ENCODE measurements at regions not wholly inside any gene's neighbourhood (a gene's known extent, or its start where the extent isn't known, plus 50 kb on each side); places are given as distances from the start of the nearest gene placed in this dataset.

- no peak for DNase-seq (ENCODE audit: low spot score)
- POLR2A ChIA-PET (ENCODE audit: low non-redundant PET) = no interaction called here
Measured at GRCh38 chr2:129763190-129763846, 216.1 kb upstream of the RAB6C start.

GRCh38 chr2:129763966-129764365 lies 215.5 kb upstream of the RAB6C start:
- H3K4me1 ChIP-seq (ENCODE audit: insufficient read depth, low read length, poor library complexity, severe bottlenecking) = no peaks in the 10 kb centered on the region
- no peak overlapping the region for H3K27ac ChIP-seq (ENCODE audit: low read depth, low read length, poor library complexity, severe bottlenecking)
- no peaks in the 10 kb centered on the region for H3K27me3 ChIP-seq (replicated peaks; ENCODE audit: insufficient read depth, low read depth, low read length, poor library complexity)
- H3K9me3 ChIP-seq (ENCODE audit: low read depth, low read length, poor library complexity, severe bottlenecking) = no peaks in the 10 kb centered on the region
- DNase-seq (ENCODE audit: low spot score) = no peak
- TF ChIP-seq EZH2 (IDR thresholded peaks at IDR 0.05; ENCODE audit: borderline replicate concordance, low read depth, low read length, poor library complexity, severe bottlenecking) = no peak
- TF ChIP-seq CTCF (conservative IDR thresholded peaks at IDR 0.05; ENCODE audit: low read depth, low read length) = no peak
- ChIA-PET CTCF (no interaction called here), POLR2A (ENCODE audit: low non-redundant PET) (no interaction called here)
- no peak overlapping the region for H3K4me3 ChIP-seq (ENCODE audit: low read depth, low read length, poor library complexity, severe bottlenecking)
- intact Hi-C loops (cut with micrococcal nuclease; ENCODE audit: unreplicated experiment) = no loop called here
- no TSS peak for BruUV-seq (replicated peaks)
- no peaks in the 10 kb centered on the region for H3K36me3 ChIP-seq (ENCODE audit: insufficient read depth, low read length, poor library complexity, severe bottlenecking)

More at GRCh38 chr2:129763190-129763846, 216.1 kb upstream of the RAB6C start:
- H3K27me3 ChIP-seq (replicated peaks; ENCODE audit: insufficient read depth, low read depth, low read length, poor library complexity) = no peaks in the 10 kb centered on the region
- intact Hi-C loops (cut with micrococcal nuclease; ENCODE audit: unreplicated experiment) = no loop called here
- no peaks in the 10 kb centered on the region for H3K36me3 ChIP-seq (ENCODE audit: insufficient read depth, low read length, poor library complexity, severe bottlenecking)
- CTCF ChIA-PET = no interaction called here
- no peaks in the 10 kb centered on the region for H3K4me1 ChIP-seq (ENCODE audit: insufficient read depth, low read length, poor library complexity, severe bottlenecking)
- no peak for TF ChIP-seq EZH2 (IDR thresholded peaks at IDR 0.05; ENCODE audit: borderline replicate concordance, low read depth, low read length, poor library complexity, severe bottlenecking)
- H3K27ac ChIP-seq (ENCODE audit: low read depth, low read length, poor library complexity, severe bottlenecking) = no peak overlapping the region
- no peak overlapping the region for H3K4me3 ChIP-seq (ENCODE audit: low read depth, low read length, poor library complexity, severe bottlenecking)
- no TSS peak for BruUV-seq (replicated peaks)
- H3K9me3 ChIP-seq (ENCODE audit: low read depth, low read length, poor library complexity, severe bottlenecking) = no peaks in the 10 kb centered on the region

- Histone ChIP-seq H3K4me1 (ENCODE audit: insufficient read depth, low read length, poor library complexity, severe bottlenecking) (no peaks in the 10 kb centered on the region), H3K27ac (ENCODE audit: low read depth, low read length, poor library complexity, severe bottlenecking) (no peak overlapping the region), H3K36me3 (ENCODE audit: insufficient read depth, low read length, poor library complexity, severe bottlenecking) (no peaks in the 10 kb centered on the region), H3K9me3 (ENCODE audit: low read depth, low read length, poor library complexity, severe bottlenecking) (no peaks in the 10 kb centered on the region), H3K4me3 (ENCODE audit: low read depth, low read length, poor library complexity, severe bottlenecking) (no peak overlapping the region), H3K27me3 (replicated peaks; ENCODE audit: insufficient read depth, low read depth, low read length, poor library complexity) (no peaks in the 10 kb centered on the region)
- ChIA-PET POLR2A (ENCODE audit: low non-redundant PET) (no interaction called here), CTCF (no interaction called here)
- TF ChIP-seq EZH2 (IDR thresholded peaks at IDR 0.05; ENCODE audit: borderline replicate concordance, low read depth, low read length, poor library complexity, severe bottlenecking) = no peak
- TF ChIP-seq CTCF (conservative IDR thresholded peaks at IDR 0.05; ENCODE audit: low read depth, low read length) = no peak
- intact Hi-C loops (cut with micrococcal nuclease; ENCODE audit: unreplicated experiment) = no loop called here
- BruUV-seq (replicated peaks) = no TSS peak
- DNase-seq (ENCODE audit: low spot score) = peak; percentile 11
Measured at GRCh38 chr2:129764376-129765325, 214.8 kb upstream of the RAB6C start.

All from A673 (cell line).